Activated CD8-positive, alpha-beta T cell treated with anti-CD3 and anti-CD28 coated beads for 36 hours (primary cell): ENCODE measurements at regions not wholly inside any gene's neighbourhood (a gene's known extent, or its start where the extent isn't known, plus 50 kb on each side); places are given as distances from the start of the nearest gene placed in this dataset. TPM values are rescaled to one million over a fixed set of nuclear protein-coding genes. Genes with fewer than 3 reads are reported as not detected.

Experiments
- ATAC-seq: fragments of 200-7000 bp; cut with Tn5 transposase; one replicate; pipeline ENCODE4 v1.10.0; 2021; ENCODE audit warnings: mild to moderate bottlenecking, moderate library complexity
- CTCF ChIA-PET: fragments of 350-600 bp; sonication (Branson Sonifier 250); formaldehyde crosslinking; loops from one replicate; lab custom pipeline; 2021; ENCODE audit warnings: antibody characterized with exemption; lab: Charles Lee
- POLR2A ChIA-PET: fragments of 350-600 bp; sonication (Branson Sonifier 250); formaldehyde crosslinking; loops from one replicate; lab custom pipeline; 2021; ENCODE audit warnings: antibody characterized with exemption; lab: Charles Lee
- DNase-seq: peaks from one replicate; pipeline ENCODE4 v3.0.0-alpha.2; 2020
- H3K27ac Mint-ChIP-seq: one replicate; pipeline ENCODE4 v1.8.0; 2021; ENCODE audit warnings: mild to moderate bottlenecking, mixed read lengths
- H3K27me3 Mint-ChIP-seq: one replicate; pipeline ENCODE4 v1.8.0; 2021; ENCODE audit warnings: mixed read lengths
- H3K36me3 Mint-ChIP-seq: one replicate; pipeline ENCODE4 v1.8.0; 2021; ENCODE audit warnings: low read depth, mixed read lengths
- H3K4me1 Mint-ChIP-seq: one replicate; pipeline ENCODE4 v1.8.0; 2021; ENCODE audit warnings: low read depth, mixed read lengths
- H3K4me3 Mint-ChIP-seq: one replicate; pipeline ENCODE4 v1.8.0; 2021; ENCODE audit warnings: mild to moderate bottlenecking, moderate library complexity, mixed read lengths
- H3K9me3 Mint-ChIP-seq: one replicate; pipeline ENCODE4 v1.8.0; 2021; ENCODE audit warnings: mixed read lengths
- intact Hi-C: fragments of 100-400 bp; cut with micrococcal nuclease; formaldehyde crosslinking; loops from one replicate; pipeline ENCODE4 v1.10.0; 2022
- microRNA-seq: library from miRNA; unstranded; fragments of <30 nt; microRNA quantifications from one replicate; pipeline ENCODE4 v1.2.0, GENCODE V29; 2022; ENCODE audit warnings: borderline microRNAs expressed, borderline replicate concordance
- TF ChIP-seq, protein P1 (sequence below): fragments of 200-600 bp; IDR thresholded peaks from one replicate; pipeline ENCODE4 v1.8.0; 2022; ENCODE audit warnings: antibody characterized with exemption, mild to moderate bottlenecking

GRCh38 chr2:33650171-33650570 is 51.1 kb upstream of the FAM98A start:
- POLR2A ChIA-PET, result no interaction called here
- Mint-ChIP-seq H3K27ac (no peak overlapping the region), H3K9me3 (no peaks in the 10 kb centered on the region), H3K4me1 (peaks cover 3% of the 10 kb centered on the region), H3K4me3 (no peak overlapping the region), H3K27me3 (peaks cover 2% of the 10 kb centered on the region), H3K36me3 (no peaks in the 10 kb centered on the region)
- no peak for DNase-seq
- CTCF ChIA-PET, result no interaction called here
- intact Hi-C loops, result no loop called here
- TF ChIP-seq, protein P1, sequence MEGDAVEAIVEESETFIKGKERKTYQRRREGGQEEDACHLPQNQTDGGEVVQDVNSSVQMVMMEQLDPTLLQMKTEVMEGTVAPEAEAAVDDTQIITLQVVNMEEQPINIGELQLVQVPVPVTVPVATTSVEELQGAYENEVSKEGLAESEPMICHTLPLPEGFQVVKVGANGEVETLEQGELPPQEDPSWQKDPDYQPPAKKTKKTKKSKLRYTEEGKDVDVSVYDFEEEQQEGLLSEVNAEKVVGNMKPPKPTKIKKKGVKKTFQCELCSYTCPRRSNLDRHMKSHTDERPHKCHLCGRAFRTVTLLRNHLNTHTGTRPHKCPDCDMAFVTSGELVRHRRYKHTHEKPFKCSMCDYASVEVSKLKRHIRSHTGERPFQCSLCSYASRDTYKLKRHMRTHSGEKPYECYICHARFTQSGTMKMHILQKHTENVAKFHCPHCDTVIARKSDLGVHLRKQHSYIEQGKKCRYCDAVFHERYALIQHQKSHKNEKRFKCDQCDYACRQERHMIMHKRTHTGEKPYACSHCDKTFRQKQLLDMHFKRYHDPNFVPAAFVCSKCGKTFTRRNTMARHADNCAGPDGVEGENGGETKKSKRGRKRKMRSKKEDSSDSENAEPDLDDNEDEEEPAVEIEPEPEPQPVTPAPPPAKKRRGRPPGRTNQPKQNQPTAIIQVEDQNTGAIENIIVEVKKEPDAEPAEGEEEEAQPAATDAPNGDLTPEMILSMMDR, result no peak
- no peak for ATAC-seq

Small RNA genes in the stretch of these regions (microRNA-seq; reads per million reads assigned to microRNA genes)
- not detected for gene MIR548AD
